GM18508 (cell line): ENCODE measurements at regions not wholly inside any gene's neighbourhood (a gene's known extent, or its start where the extent isn't known, plus 50 kb on each side); places are given as distances from the start of the nearest gene placed in this dataset.
"Not testable (repeated sequence)": the region's sequence is repeated elsewhere in the genome, so short reads cannot be mapped to it uniquely, and the experiment has no call there.

Experiments
- ATAC-seq: cut with Tn5 transposase; IDR thresholded peaks from one replicate; pipeline ENCODE4 v1.9.1; 2021; ENCODE audit warnings: moderate number of reproducible peaks; ENCODE audit not compliant: insufficient read depth, unreplicated experiment

DNA sequence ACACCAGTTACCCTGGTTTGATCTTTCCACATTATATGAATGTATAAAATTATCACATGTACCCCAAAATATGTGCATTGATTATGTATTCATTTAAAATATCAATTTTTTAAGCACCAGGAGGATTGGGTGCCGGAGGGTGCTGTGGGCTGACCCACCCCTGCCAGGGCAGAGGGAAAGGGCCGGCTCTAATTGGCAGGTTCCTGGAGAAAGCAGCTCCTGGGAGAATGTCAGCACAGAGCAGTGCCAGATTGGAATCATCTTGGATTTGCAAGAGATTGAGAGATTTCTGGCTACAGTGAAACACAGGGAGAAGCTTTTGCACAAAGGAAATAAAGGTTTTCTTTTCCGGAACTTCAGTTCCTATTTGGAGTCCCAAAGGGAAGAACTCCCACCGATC, 264.4 kb upstream of the TCERG1L start:
- ATAC-seq, result no peak

- ATAC-seq, result no peak
Measured at GRCh38 chr10:131576341-131577177, 265.0 kb upstream of the TCERG1L start.

DNA sequence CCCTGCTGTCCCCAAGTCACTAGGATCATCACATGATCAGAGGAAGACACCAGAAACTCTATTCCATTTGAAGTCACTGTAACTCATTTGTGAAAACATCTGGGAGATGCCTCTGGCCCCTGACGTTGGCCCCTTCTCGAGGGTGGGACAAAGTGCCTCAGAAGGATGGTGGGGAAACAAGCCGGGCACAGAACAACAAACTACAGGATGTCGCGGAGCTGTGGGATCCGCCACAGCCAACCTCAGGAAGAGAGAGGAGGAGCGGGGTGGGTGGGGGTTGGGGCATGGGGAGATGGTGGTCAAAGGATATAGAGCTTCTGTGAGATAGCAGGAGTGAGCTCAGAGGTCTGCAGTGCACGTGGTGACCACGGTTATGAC, 265.6 kb upstream of the TCERG1L start:
- no peak for ATAC-seq

DNA sequence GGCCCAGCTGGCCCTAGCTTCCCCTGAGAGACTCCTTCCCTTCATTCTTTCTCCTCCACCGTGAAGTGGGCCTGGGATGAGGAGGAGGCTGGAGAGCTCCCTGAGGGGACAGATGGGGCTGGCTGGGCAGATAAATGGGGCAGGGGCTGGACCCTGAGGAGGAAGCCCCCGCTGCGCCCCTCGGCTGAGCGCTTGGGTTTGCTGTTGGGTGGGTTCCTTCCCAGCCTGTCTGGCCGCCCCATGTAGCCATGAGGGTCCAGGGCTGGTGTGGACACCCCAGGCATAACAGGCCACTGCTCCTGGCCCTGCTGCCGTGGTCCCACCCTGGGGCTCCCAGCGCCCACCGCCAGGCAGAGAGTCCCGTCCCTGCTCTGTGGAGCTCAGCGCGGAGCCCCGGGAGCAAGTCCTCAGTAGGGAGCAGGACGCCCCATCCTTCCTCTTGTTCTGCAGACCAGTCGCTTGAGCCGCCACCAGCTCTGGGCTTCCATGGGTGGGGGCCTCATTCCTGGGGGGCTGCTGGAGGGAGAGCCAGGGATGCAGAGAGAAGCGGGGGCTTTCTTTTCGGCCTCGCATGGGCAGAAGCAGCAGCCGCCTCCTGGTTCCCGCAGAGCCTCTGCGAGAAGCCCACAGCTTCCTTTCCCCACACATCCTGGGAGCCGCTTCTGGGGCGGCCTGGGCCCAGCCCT, 266.4 kb upstream of the TCERG1L start:
- no peak for ATAC-seq

- no peak for ATAC-seq
Measured at GRCh38 chr10:131578472-131578970, 267.0 kb upstream of the TCERG1L start.

DNA sequence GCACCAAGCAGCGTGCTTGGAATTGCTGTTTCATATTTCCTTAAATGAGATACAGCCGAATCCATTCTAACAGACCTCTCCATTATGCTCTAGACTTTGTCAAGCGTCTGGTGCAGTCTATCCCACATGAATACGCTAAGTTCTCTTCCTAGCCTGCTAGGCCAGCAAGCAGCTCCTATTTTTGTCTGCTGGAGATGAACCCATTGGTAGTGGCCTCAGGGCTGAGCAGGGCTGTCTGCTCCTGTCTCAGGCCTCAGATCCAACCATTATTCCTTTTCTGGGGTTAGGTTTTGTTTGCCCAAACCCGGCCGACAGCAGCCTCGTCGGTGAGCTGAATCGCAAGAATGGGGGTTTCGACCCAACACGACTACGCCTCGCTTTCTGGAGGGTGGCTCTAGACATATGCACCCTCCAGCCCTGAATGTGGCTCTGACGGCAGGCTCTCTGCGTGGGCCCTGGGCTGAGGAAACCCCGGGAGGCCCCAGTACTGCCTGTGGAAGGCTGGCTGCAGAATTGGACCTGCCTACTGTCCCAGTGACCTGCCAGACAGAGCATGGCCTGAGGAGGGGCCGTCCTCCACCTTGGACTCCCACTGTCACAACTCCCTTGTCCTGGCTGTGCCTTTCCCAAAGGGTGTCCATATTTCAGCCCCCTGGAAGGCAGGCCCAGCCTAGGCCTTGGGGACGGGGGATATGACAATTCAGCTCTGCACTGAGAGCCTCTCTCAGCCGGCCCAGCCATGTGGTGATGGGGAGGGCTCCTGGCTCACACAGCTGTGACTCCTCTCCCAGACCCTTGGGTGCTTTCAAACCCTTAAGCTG, 267.9 kb upstream of the TCERG1L start:
- no peak for ATAC-seq

- no peak for ATAC-seq
Measured at GRCh38 chr10:131580076-131580652, 268.6 kb upstream of the TCERG1L start.

DNA sequence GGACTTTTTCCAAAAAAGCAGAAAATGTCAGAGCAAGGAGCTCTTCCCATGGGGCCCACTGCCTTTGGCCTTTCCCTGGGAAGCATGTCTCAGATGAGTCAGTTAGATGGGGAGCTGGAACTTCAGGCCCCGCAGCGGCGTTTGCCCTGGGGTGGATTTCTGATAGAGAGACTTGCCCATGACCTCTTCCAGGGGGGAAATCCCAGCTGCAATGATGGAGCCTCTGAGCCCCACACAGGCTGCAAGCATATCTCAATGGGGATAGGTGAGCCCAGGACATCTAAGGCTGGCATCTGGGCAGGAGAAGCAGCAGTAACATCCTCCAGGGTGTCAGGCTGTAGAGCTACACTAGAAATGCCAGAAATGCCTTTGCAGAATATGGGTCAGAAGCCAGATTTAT, 269.2 kb upstream of the TCERG1L start:
- ATAC-seq, result no peak

DNA sequence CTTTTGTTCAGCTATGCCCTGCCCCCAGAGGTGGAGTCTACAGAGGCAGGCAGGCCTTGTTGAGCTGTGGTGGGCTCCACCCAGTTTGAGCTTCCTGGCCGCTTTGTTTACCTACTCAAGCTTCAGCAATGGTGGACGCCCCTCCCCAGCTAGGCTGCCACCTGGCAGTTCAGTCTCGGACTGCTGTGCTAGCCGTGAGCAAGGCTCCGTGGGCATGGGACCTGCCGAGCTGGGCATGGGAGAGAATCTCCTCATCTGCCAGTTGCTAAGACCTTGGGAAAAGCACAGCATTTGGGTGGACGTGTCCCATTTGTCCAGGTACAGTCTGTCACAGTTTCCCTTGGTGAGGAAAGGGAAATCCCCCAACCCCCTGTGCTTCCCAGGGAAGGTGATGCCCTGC, 270.0 kb upstream of the TCERG1L start:
- not testable (repeated sequence) for ATAC-seq

GRCh38 chr10:131584287-131584686, 272.8 kb upstream of the TCERG1L start:
- ATAC-seq, result no peak

- no peak for ATAC-seq
Measured at GRCh38 chr10:131585761-131586160, 274.2 kb upstream of the TCERG1L start.

GRCh38 chr10:131586958-131587357, 275.4 kb upstream of the TCERG1L start:
- ATAC-seq, result no peak

- ATAC-seq, result no peak
Measured at GRCh38 chr10:131587976-131588680, 276.6 kb upstream of the TCERG1L start.

DNA sequence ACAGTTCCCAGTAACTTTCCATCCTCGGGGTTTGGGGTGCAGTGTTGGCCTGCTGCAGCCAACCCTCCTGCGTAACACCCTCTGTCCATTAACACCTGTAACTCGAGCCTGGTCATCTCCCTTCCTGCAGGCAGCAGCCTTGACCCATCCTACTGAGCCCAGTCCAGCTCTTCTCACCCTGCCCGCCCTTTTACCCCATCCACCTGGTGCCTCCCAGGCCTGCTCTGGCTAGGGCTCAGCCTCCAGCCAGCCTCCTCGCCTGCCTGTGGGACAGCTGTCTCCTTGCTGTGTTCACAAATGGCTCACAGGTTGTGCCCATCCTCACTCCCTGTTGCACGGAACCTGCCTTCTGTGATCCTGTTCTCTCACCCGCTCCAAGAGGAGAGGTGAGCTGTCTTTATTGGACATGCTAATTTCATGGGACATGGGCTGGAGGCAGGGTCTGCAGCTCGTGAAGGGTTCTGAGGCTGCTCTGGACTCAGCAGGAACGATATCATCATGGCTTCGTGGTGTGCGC, 277.2 kb upstream of the TCERG1L start:
- ATAC-seq, result no peak

DNA sequence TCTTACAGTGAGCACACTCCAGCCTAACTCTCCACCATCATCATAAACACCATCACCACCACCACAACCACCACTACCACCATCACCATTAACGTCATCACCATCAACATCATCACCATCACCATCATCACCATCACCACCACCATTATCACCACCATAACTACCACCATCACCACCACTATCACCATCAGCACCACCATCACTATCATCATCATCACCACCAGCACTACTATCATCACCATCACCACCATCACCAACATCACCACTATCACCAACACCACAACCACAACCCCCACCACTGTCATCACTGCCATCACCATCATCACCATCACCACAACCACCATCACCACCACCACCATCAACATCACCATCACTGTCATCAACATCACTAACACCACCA, 279.0 kb upstream of the TCERG1L start:
- ATAC-seq, result no peak

GRCh38 chr10:131591936-131592335, 280.4 kb upstream of the TCERG1L start:
- no peak for ATAC-seq

- no peak for ATAC-seq
Measured at GRCh38 chr10:131609176-131609575, 291.6 kb upstream of the PPP2R2D start.

DNA sequence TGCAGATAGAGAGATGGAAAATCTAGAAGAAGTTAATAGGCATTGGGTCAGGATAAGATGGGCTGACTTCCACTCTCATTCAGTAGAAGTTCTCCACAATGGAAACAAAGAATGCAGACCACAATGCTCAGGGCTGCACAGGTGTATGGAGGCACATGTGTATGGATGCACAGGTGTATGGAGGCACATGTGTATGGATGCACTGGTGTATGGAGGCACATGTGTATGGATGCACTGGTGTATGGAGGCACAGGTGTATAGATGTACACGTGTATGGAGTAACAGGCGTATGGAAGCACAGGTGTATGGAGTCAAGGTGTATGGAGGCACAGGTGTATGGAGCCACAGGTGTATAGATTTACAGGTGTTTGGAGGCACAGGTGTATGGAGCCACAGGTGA, 285.7 kb upstream of the PPP2R2D start:
- no peak for ATAC-seq

- ATAC-seq, result no peak
Measured at GRCh38 chr10:131616040-131616439, 284.8 kb upstream of the PPP2R2D start.
